ENCODE measurements at regions not wholly inside any gene's neighbourhood (a gene's known extent, or its start where the extent isn't known, plus 50 kb on each side); places are given as distances from the start of the nearest gene placed in this dataset.

DNA sequence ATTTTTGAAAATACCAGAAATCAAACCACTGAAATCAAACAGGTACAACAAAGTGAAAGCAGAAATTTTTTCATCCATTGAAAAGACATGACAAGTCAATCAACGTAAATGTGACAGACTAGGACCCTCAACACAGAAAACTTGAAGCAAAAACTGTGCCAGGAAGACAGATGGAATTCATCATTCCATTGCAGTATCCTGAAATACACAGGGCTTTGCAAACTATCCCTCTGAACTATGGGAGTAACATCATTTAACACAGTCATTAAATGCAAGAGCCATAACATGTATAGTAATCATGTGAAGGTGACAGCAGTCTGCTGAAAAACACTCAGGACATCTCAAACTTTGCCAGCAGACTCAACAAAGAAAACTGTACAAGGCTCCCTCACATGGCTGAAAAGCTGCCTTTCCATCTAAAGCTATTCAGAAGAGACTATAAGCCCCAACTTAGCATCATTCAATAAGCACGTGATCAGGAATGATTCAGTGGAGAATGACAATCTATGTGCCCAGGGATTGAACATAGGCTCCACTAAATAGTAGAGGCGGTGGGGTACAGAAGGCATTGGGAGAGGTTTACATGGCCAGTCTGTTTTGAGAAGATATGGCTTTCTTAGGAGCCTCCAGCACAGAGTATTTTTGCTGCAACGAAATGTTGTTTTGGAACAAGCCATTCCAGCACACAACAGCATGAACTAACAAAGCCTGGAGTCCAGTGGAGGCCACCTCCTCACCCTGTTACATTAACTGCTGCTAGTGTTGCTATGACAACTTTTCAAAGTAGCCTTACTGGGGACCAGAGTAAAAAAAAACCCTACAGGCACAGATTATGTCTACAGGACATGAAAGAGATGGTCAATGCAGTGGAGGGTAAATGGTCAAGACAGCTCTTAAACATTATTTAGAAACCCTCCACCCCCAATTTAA lies 274.5 kb upstream of the NOCT start:
- no peak for DNase-seq

DNA sequence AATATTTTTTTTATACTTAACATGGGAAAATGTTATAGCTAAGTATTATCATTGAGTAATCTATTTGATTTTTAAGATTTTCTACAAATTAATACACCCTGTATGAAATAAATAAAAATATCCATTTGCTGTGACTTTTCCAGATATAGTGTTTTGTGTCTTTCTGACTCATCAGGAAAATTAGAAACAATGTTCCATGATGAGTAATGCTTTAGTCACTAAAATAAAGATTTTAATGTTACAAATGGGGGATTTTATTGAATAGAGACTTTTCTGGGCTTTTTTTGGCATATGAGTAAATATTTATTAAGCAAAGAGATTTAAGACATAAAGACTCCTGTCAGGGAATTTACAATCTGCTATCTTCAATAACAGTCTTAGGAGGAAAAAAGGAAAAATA lies 279.2 kb upstream of the NOCT start:
- no peak for DNase-seq

- DNase-seq: no peak
Observed at GRCh38 chr4:138734746-138735145, 280.8 kb upstream of the NOCT start.

DNA sequence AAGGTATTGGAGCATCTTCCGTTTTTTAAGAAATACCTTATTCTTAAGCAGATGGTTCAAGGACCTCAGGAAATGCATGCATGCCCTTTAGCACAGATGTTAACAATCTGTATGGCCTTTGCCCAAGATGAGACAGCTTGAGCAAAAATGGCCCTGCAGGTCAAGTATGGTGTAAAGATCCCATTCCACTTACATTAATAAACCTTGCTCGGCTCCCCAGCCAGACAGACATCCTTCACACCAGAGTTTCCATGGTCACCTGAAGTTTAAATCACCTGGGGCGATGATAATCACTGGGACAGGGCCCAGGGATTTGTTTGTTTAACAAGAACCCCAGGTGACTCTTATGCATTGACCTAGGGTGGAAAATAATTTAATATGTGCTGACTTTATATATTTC lies 287.0 kb upstream of the NOCT start:
- DNase-seq: no peak

GRCh38 chr4:138727731-138728130 lies 287.9 kb upstream of the NOCT start:
- DNase-seq: no peak

GRCh38 chr4:138724530-138724929 lies 291.1 kb upstream of the NOCT start:
- no peak for DNase-seq

DNA sequence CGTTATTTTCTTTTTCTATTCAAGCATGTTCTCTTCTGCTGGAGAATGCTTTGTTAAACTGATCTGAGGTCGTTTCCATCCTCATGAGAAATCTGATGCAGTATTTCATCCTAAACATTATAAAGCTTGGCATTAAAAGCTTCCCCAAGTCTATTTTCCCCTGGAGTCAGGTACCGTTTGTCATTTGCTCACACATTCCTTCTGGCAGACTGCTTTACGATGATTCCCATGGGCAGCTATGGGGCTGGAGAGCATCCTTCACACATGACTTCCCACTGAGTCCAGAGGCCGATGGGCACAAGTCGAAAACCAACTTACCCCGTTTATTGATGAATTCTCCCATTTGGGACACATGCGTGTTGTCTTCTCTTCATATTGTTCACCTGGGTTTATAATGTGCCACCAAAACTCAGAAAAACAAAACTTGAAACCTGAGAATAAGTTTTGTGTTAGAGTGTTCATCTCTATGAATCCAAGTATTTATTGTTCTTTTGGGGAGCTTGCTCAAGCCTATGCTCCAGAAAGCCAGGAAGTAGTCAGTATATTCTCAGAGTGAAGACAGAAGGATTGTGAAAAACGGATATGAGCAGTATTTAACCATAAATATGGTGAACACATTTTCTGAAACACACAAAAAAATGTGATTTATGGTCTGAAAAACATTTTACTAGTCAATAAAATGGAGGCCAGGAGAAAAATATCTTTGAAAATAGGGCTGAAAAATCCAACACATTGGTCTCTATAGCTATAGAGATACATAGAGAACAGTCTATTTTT lies 298.8 kb upstream of the NOCT start:
- DNase-seq: no peak

DNA sequence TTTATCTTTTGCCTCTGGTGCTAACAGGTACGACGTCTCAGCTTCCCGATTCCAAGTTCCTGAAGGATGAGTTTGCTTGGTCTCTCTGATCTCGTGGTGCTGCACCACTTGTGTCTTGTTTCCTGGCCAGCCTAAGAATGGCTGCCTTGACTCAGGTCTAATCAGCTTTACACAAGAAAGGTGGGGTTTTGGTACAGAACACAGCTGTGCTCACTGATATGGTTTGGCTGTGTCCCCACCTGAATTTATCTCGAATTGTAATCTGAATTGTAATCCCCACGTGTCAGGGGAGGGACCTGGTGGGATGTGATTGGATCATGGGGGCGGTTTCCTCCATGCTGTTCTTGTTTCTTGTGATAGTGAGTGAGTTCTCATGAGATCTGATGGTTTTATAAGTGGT lies 305.3 kb upstream of the NOCT start:
- no peak for DNase-seq

DNA sequence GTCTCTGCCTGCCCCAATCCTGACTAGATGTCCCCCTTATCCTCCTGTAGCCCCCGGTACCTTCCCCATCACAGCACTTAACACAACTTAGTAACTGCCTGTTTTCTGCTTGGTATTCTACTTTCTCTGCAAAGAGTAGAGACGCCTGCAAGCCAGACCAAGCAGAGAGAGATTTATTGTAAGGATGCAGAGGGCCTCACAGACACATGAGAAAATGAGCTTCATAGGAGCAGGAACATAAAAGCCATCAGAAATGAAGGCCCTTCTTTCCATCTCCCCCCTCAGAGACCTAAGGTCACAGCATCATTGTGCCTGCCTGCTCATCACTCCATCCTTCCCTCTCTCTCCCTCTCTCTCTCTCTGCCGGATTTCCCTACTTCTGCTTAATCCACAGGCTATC lies 305.7 kb upstream of the NOCT start:
- DNase-seq: no peak

DNA sequence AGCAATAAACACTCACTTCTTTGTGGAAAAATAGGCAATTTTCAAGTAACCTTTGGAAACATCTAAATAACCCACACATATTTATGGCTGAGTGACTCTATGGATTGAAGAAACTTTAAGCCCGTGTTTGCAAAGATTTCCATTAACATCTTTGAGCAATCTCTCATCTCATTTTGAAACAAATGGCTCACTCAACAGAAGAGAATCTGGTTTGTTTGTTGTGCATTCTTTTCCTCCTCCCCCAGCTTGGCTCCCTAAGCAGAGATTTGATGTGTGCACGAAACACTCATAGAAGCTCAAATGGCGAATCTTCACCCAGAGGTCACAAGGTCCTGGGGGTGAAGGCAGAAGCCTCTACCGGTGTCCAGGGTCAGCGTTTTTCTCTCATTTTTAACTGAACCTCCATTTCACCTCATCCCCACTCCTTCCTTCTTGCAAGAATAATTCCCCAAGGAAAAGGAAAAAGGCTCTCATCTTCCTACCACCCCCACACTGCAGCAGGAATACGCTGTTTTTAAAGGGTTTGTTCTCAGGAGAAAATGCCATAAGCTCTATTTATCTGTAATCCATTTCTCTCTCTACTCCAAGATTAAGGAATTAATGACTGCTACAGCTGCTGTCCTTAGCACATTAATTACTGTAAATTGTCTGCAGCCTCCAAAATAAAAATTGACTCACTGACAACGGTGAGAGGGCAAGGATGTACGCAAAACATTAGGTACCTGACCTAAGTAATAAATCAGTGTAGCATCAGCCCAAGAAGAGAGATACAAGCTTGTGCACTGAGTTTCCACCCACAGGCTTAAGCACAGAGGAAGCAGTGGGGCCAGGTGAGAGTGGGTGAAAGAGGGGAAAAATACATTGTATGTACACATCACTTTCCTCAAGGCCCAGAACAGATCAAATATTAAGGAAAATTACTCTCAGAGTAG lies 307.6 kb upstream of the NOCT start:
- DNase-seq: no peak

GRCh38 chr4:138706201-138706600 lies 309.4 kb upstream of the NOCT start:
- DNase-seq: no peak

GRCh38 chr4:138702190-138702824 lies 313.3 kb upstream of the NOCT start:
- no peak for DNase-seq

DNA sequence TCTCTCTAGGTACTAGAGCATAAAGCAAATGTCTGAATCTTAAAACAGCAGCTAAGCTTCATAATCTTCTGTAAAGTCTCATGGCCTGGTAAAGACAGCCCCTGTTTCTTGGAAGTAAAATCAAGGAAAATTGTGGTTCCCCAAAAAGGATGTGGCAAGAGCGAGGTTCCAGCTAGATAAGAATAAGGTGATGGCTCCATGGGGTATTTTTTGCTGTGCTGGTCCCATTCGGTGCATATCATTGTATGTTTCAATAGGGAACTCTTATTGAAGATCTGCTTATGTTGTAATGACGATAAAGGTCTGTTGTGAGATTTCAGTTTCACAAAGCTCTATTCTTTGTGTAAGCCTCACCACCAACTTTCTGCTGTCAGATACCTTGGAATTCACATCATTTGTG lies 316.9 kb upstream of the NOCT start:
- DNase-seq: no peak

DNA sequence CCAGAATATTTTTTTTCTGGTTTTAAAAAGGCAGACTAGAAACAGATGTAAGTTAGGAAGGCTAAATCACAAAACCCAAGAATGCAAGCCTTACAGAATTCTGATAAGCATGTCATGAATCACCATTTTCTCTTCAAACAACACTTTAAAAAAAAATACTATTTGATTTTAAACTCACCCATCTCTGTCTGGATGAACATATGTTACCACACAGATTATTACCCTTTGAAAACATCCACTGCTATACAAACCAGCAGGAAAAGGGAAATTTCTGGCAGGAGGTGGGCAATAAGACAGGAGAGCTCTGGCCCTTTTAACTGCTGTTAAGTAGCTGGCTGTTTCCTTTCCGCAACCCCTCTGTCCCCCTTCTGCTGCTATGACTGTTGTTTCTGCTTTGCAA lies 317.7 kb upstream of the NOCT start:
- no peak for DNase-seq

GRCh38 chr4:138696771-138697170 lies 318.8 kb upstream of the NOCT start:
- no peak for DNase-seq

- DNase-seq: no peak
Observed at GRCh38 chr4:138696058-138696457, 319.5 kb upstream of the NOCT start.

DNA sequence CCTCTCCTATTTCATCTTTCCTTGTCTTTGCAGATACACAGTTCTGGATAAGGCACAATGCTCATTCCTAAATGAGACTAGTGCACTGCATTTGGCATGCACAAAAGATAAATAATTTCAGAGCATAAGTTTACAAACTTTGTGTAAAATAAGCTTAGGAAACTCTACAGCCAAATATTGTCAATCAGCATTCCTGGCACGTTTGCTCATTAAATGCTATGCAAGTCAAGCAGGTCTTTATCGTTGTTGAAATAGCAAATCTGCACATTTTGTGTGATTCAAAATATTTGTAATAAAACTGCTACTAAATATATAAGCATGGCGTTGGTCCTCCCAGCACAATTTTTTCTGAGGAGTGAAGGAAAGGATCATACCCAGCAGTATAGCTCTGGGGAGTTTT lies 322.1 kb upstream of the NOCT start:
- DNase-seq: no peak

- no peak for DNase-seq
Observed at GRCh38 chr4:138692411-138692810, 323.2 kb upstream of the NOCT start.

GRCh38 chr4:138689593-138689992 lies 326.0 kb upstream of the NOCT start:
- no peak for DNase-seq

DNA sequence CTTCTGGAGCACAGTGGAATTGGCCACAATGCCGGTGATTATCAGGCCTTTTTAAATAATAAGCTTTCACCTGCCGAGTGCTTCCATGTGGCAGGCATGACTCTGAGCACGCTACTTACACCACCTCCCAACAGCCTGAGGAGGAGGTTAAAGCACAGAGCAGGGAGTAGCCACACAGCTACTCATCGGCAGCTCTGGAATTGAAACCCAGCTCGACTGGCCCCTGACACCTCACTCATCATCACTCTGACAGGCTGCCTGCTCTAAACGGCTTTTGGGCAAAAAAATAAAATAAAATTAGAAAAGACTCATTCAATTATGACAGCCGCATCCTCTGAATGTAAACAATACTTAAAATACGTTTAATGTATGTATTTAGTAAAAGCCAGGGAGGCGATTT lies 326.4 kb upstream of the NOCT start:
- no peak for DNase-seq

GRCh38 chr4:138688408-138689085 lies 327.0 kb upstream of the NOCT start:
- DNase-seq: no peak

All from amniotic stem cell (primary cell).